GM23248 (cell line): ENCODE measurements at regions not wholly inside any gene's neighbourhood (a gene's known extent, or its start where the extent isn't known, plus 50 kb on each side); places are given as distances from the start of the nearest gene placed in this dataset.

Experiments used
- DNase-seq: peaks from one replicate; pipeline ENCODE4 v3.0.0-alpha.2; 2015
- H2AFZ ChIP-seq: fragments of 200-600 bp; sonication (generic); 2 replicates; pipeline ENCODE4 v1.6.1; 2016; ENCODE audit warnings: antibody characterized with exemption
- H3F3A ChIP-seq: fragments of 200-600 bp; sonication (generic); 2 replicates; pipeline ENCODE4 v1.6.1; 2016; ENCODE audit warnings: mild to moderate bottlenecking, antibody characterized with exemption, mixed run types; ENCODE audit not compliant: insufficient read depth
- H3K27ac ChIP-seq: fragments of 200-600 bp; sonication (generic); 2 replicates; pipeline ENCODE4 v1.5.1; 2016; ENCODE audit warnings: mild to moderate bottlenecking
- H3K27me3 ChIP-seq: fragments of 200-600 bp; sonication (generic); replicated peaks from 2 replicates; pipeline ENCODE4 v1.6.1; 2016; ENCODE audit warnings: mild to moderate bottlenecking; ENCODE audit not compliant: insufficient read depth
- H3K36me3 ChIP-seq: fragments of 200-600 bp; sonication (generic); 2 replicates; pipeline ENCODE4 v1.6.1; 2016; ENCODE audit warnings: low read depth, mild to moderate bottlenecking
- H3K4me1 ChIP-seq: fragments of 200-600 bp; sonication (generic); 2 replicates; pipeline ENCODE4 v1.6.1; 2016; ENCODE audit warnings: mild to moderate bottlenecking; ENCODE audit not compliant: insufficient read depth
- H3K4me2 ChIP-seq: fragments of 200-600 bp; sonication (generic); one replicate; pipeline ENCODE4 v1.6.1; 2016; ENCODE audit warnings: mild to moderate bottlenecking; ENCODE audit not compliant: unreplicated experiment
- H3K4me3 ChIP-seq: fragments of 200-600 bp; sonication (generic); 2 replicates; pipeline ENCODE4 v1.5.1; 2016; ENCODE audit warnings: mild to moderate bottlenecking
- H3K79me2 ChIP-seq: fragments of 200-600 bp; sonication (generic); 2 replicates; pipeline ENCODE4 v1.6.1; 2016; ENCODE audit warnings: mild to moderate bottlenecking; ENCODE audit not compliant: insufficient read depth
- H3K9ac ChIP-seq: fragments of 200-600 bp; sonication (generic); 2 replicates; pipeline ENCODE4 v1.6.1; 2016; ENCODE audit warnings: mild to moderate bottlenecking
- H3K9me2 ChIP-seq: fragments of 200-600 bp; sonication (generic); 2 replicates; pipeline ENCODE4 v1.6.1; 2016; ENCODE audit warnings: mixed run types, mild to moderate bottlenecking, moderate library complexity; ENCODE audit not compliant: insufficient read depth
- H3K9me3 ChIP-seq: fragments of 200-600 bp; sonication (generic); one replicate; pipeline ENCODE4 v1.6.1; 2017; ENCODE audit warnings: low read depth
- H4K20me1 ChIP-seq: fragments of 200-600 bp; sonication (generic); 2 replicates; pipeline ENCODE4 v1.6.0; 2016; ENCODE audit not compliant: insufficient read depth
- EZH2 ChIP-seq: fragments of 200-600 bp; sonication (generic); IDR thresholded peaks from 2 replicates; pipeline ENCODE4 v1.6.1; 2018; ENCODE audit warnings: antibody characterized with exemption, mild to moderate bottlenecking; ENCODE audit not compliant: insufficient read depth, poor library complexity, severe bottlenecking
- EZH2phosphoT487 ChIP-seq: fragments of 200-600 bp; sonication (generic); IDR thresholded peaks from 2 replicates; pipeline ENCODE4 v1.6.1; 2018; ENCODE audit warnings: antibody characterized with exemption, moderate library complexity, mild to moderate bottlenecking, low read depth; ENCODE audit not compliant: insufficient read depth
- WGBS, 2 experiments: methylation state at CpG; one replicate each; pipeline ENCODE4 v1.1.6; 2015 to 2017; ENCODE audit warnings: low lambda C conversion rate in 2 of 2, low coverage in 1 of 2; ENCODE audit errors: missing lambda C conversion rate in 2 of 2; 5-methylcytosine and 5-hydroxymethylcytosine counted together
- in situ Hi-C: fragments of 300-500 bp; cut with MboI; formaldehyde crosslinking; loops from 2 replicates; pipeline ENCODE4 v1.15.0; 2020

DNA sequence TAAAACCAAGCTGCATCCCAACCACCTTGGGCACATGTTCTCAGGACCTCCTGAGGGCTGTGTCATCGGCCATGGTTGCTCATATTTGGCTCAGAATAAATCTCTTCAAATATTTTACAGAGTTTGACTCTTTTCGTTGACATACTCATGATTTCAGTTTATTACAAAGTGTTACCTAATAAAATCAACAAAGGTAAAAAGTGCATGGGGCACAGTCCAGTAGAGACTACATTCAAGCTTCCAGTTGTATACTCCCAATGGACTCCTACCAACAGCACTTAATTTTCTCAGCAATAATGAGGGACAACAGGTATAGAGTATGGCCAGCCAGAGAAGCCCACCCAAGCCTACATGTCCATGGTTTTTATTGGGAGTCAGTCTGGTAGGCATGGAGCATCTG lies 347.9 kb upstream of the FAT3 start:
- Histone ChIP-seq H3K4me2 (no peak overlapping the region), H3K9me2 (no peaks in the 10 kb centered on the region), H3F3A (no peaks in the 10 kb centered on the region), H3K9me3 (no peaks in the 10 kb centered on the region), H3K27ac (no peak overlapping the region), H3K4me3 (no peak overlapping the region), H2AFZ (no peak overlapping the region), H3K36me3 (no peaks in the 10 kb centered on the region), H4K20me1 (no peaks in the 10 kb centered on the region), H3K4me1 (no peaks in the 10 kb centered on the region), H3K27me3 (no peaks in the 10 kb centered on the region), H3K79me2 (no peaks in the 10 kb centered on the region), H3K9ac (no peak overlapping the region)
- WGBS, 2 experiments: 13 to 15% methylated on average over 2 of the region's 2 CpGs
- in situ Hi-C loops: no loop called here
- no peak for DNase-seq
- TF ChIP-seq EZH2phosphoT487: no peak
- no peak for TF ChIP-seq EZH2

DNA sequence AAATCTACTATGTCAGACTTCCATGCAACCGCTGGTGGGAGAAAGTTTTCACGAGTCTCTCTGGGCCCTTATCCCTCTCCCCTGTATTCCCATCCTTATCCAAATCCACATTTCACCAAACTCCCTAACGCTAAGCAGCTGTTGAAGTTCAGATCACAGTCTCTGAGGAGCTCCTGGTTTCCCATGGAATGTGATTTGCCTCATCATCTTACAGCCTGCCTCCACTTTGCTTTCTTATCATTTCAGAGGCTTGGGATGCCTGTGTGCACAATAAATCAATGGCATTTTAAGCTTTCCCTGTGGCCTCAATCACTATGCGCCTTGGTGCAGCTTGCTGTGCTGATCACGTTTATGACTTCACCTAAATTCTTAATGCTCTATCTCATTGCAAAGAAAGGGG lies 352.4 kb upstream of the FAT3 start:
- H3F3A ChIP-seq: no peaks in the 10 kb centered on the region
- in situ Hi-C loops: no loop called here
- no peaks in the 10 kb centered on the region for H3K27me3 ChIP-seq
- H3K27ac ChIP-seq: no peak overlapping the region
- no peak overlapping the region for H3K9ac ChIP-seq
- 32 to 42% methylated on average over 5 of the region's 5 CpGs for WGBS, 2 experiments
- no peak overlapping the region for H3K4me2 ChIP-seq
- H3K9me2 ChIP-seq: no peaks in the 10 kb centered on the region
- TF ChIP-seq EZH2phosphoT487 (no peak), EZH2 (no peak)
- H3K4me3 ChIP-seq: no peak overlapping the region
- H3K36me3 ChIP-seq: no peaks in the 10 kb centered on the region
- DNase-seq: no peak
- H3K79me2 ChIP-seq: no peaks in the 10 kb centered on the region
- no peaks in the 10 kb centered on the region for H4K20me1 ChIP-seq
- H2AFZ ChIP-seq: no peak overlapping the region
- no peaks in the 10 kb centered on the region for H3K4me1 ChIP-seq
- H3K9me3 ChIP-seq: no peaks in the 10 kb centered on the region

DNA sequence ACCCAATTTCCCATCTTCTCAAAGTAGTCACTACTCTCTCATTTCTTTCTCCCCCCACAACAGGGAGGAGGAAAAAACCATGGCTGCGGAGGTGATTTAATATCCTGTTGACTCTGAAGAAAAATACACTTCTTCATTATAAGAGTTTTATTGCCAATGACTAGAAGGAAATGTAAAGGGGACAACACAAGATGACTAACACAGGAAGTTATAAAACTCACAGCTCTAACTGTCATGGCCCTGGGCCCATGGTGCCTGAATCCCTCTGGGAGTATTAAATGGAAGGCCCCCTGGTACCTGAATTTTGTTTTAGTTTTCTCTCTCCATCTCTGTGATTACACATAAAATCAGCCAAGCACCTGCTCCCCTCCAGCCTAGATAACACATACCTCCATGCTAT lies 352.8 kb upstream of the FAT3 start:
- H3K9me3 ChIP-seq: no peaks in the 10 kb centered on the region
- no peaks in the 10 kb centered on the region for H3F3A ChIP-seq
- no peaks in the 10 kb centered on the region for H3K27me3 ChIP-seq
- no peak overlapping the region for H3K4me3 ChIP-seq
- no peaks in the 10 kb centered on the region for H4K20me1 ChIP-seq
- TF ChIP-seq EZH2 (no peak), EZH2phosphoT487 (no peak)
- no peak overlapping the region for H3K9ac ChIP-seq
- H3K27ac ChIP-seq: no peak overlapping the region
- 69 to 74% methylated on average over 1 of the region's 1 CpG for WGBS, 2 experiments
- no peaks in the 10 kb centered on the region for H3K9me2 ChIP-seq
- H3K4me1 ChIP-seq: no peaks in the 10 kb centered on the region
- in situ Hi-C loops: no loop called here
- DNase-seq: no peak
- H3K79me2 ChIP-seq: no peaks in the 10 kb centered on the region
- H3K36me3 ChIP-seq: no peaks in the 10 kb centered on the region
- H3K4me2 ChIP-seq: no peak overlapping the region
- H2AFZ ChIP-seq: no peak overlapping the region

DNA sequence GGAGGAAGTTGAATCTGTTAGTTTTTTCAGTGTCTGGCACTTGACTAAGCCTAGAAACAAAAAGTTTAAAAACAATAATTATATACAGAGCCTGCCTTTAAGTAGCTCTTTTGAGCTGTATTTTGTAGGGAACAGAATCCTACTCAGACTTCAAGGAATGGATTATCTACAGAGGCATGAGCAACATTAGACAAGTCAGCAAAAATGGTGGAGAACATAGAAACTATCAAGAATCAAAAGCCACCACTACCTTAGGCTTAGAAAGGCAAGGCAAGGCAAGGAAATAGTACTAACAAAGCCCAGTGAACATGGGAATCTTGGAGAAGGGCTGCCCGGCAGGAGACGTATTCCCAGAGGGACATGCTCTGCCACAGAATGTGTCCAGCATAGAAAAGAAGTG lies 353.6 kb upstream of the FAT3 start:
- Histone ChIP-seq H3F3A (no peaks in the 10 kb centered on the region), H3K4me1 (no peaks in the 10 kb centered on the region), H2AFZ (no peak overlapping the region), H4K20me1 (no peaks in the 10 kb centered on the region), H3K36me3 (no peaks in the 10 kb centered on the region), H3K4me3 (no peak overlapping the region), H3K27me3 (no peaks in the 10 kb centered on the region), H3K27ac (no peak overlapping the region), H3K4me2 (no peak overlapping the region), H3K9me3 (no peaks in the 10 kb centered on the region), H3K9me2 (no peaks in the 10 kb centered on the region), H3K79me2 (no peaks in the 10 kb centered on the region), H3K9ac (no peak overlapping the region)
- 58 to 68% methylated on average over 2 of the region's 2 CpGs for WGBS, 2 experiments
- no peak for DNase-seq
- TF ChIP-seq EZH2 (no peak), EZH2phosphoT487 (no peak)
- in situ Hi-C loops: no loop called here

DNA sequence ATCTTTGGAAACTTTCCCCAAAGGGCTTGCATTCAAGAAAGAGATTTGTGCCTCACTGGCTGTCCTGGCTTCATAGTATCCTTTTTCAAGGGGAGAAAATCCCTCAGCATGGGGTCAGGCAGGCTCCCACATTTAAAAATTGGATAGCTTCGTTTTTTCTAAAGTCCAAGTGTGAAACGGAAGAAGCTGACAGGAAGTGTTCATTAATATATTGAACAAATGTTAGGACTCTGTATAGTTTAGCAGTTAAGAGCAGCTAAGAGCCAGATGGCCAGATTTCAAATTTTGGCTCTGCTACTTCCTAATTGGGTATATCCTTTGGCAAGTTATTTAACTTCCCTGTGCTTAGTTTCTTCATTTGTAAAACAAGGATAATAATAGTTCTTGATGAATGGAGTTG lies 354.9 kb upstream of the FAT3 start:
- in situ Hi-C loops: no loop called here
- no peaks in the 10 kb centered on the region for H4K20me1 ChIP-seq
- no peak overlapping the region for H3K4me3 ChIP-seq
- DNase-seq: no peak
- H3K27ac ChIP-seq: no peak overlapping the region
- no peaks in the 10 kb centered on the region for H3K27me3 ChIP-seq
- H3K9ac ChIP-seq: no peak overlapping the region
- H3K36me3 ChIP-seq: no peaks in the 10 kb centered on the region
- H3K79me2 ChIP-seq: no peaks in the 10 kb centered on the region
- H2AFZ ChIP-seq: no peak overlapping the region
- 0 to 2% methylated on average over 2 of the region's 2 CpGs for WGBS, 2 experiments
- TF ChIP-seq EZH2: no peak
- H3K9me2 ChIP-seq: no peaks in the 10 kb centered on the region
- no peak overlapping the region for H3K4me2 ChIP-seq
- H3F3A ChIP-seq: no peaks in the 10 kb centered on the region
- no peaks in the 10 kb centered on the region for H3K9me3 ChIP-seq
- H3K4me1 ChIP-seq: no peaks in the 10 kb centered on the region
